Ammon's horn (tissue), 1 donor: ENCODE measurements at regions not wholly inside any gene's neighbourhood (a gene's known extent, or its start where the extent isn't known, plus 50 kb on each side); places are given as distances from the start of the nearest gene placed in this dataset.
"Not testable (repeated sequence)": the region's sequence is repeated elsewhere in the genome, so short reads cannot be mapped to it uniquely, and the experiment has no call there.

Experiments used
- DNase-seq: peaks from one replicate; pipeline ENCODE4 v3.0.0-alpha.2; 2016; ENCODE audit warnings: low spot score

DNA sequence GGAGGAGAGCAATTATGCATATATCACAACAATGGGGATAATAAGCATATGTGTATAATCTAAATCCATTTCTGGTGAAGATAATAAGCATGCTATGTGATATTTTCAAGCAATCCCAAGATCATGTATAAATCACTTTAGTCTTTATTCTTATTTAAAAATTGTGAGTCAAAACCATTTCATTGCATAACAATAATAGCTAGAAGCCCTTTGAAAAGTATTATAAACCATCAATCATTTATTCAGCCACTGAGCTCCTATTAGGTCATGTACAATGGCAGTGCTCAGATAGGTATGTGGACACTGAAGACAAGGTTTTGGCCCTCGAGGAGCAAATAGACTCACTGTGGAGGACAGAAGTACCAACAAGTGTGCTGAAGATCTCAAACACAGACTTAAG, 113.1 kb downstream of the CDCA7 start:
- DNase-seq, result no peak

- no peak for DNase-seq
Measured at GRCh38 chr2:173468266-173468793, 113.7 kb downstream of the CDCA7 start.

DNA sequence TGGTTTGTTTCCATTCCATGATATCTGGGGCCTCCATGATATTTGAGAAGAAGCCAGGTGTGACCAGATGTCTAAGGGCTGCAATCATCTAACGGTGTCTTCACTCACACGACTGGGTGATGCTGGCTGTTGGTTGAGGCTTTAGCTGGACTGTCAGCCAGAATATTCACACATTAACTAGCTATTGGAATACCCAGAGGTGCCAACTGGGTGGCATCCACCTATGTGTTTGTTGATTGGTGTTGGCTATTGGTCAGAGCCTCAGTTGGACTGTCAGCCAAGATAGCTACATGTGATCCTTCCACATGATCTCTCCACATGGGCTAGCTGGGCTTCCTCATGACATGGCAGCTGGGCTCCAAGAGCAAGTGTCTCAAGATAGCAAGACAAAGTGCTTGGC, 117.4 kb downstream of the CDCA7 start:
- DNase-seq, result no peak

DNA sequence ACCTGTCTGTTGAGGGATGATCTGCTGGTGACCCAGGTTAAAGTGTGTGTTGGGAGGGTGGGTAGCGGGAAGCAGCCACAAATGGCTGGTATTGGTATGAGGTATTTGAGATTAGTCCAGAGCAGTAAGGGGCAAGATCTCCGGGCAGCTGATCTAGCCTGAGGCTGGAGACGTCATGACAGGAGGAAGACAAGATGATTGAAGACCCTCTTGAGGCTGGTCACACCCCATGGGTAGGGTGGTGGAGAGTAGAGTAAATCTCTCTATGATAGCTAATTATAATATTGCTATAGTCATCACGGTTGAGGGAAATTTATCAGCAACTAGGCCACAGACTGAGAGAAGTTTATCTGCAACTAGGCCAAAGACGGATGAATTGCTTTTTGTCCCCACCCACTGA, 128.5 kb downstream of the CDCA7 start:
- no peak for DNase-seq

DNA sequence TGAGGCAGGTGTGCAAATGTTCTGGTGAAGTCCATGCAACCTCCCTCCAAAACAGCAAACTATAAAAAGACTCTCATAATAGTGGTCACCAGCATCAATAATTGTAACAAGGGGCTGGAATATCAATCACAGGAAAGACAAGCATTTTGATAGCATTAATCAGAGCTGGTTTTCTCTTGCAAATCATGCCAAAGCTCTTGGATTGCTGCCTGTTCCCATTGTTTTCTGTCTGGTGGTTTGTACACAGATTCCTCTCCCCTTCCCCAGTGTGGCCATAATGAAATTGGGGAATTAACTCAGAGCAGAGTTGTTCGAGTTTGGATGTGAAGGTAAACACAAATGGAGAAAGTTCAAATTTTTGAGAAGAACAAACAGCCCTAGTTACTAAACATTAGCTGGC, 134.2 kb downstream of the CDCA7 start:
- DNase-seq, result no peak

DNA sequence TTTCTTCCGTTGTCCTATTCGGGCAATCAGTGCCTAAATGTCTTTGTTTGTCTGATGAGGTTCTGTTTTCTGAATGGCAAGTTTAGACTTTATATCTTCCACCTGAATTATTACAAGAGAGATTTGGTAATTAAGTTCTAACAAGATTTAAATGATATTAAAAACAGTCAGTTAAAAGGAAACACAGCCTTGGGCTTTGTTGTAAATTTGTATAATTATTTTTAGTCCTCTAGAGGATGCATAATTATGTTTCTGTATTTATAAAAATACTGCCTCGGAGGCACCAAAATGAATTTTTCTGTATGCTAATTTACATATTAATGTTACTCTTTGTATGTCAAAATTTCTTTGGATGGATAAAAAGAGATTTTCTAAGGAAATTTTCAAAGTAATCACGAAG, 136.7 kb downstream of the CDCA7 start:
- no peak for DNase-seq

DNA sequence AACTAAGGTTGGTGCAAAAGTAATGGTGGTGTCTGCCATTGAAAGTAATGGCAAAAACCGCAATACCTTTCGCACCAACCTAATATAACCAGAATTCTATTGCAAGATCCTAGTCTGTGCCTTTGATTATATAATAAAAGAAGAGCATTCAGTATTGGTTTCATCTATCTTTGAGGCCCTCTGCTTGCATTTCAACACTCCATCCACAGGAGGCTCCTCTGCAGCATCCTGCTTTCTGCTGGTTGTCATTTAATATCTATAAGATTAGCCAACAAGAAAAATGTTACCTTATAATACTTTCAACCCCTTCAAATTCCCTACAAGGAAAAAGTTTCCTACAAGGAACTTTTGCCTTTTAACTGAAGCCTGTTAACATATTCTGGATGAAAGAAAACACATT, 139.2 kb downstream of the CDCA7 start:
- DNase-seq, result no peak

- DNase-seq, result no peak
Measured at GRCh38 chr2:173496746-173497145, 142.1 kb downstream of the CDCA7 start.

DNA sequence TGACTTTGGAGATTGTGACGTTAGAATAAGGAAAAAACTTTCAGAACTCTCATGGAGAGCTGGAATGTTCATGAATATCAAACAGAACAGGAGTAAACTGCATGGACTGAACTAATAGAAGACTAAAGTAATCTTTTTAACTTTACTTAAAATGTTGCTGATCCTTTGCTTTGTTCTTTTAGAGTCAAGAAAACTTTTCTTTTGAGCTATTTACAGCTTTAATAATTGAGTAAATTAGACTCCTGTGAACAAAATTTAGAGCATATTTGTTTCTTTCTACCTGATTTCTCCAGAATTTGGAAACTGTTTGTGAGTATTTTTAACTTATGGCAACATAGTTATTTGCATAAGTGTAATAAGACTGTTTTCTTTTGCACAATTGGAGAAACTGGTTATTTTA, 146.3 kb downstream of the CDCA7 start:
- no peak for DNase-seq

DNA sequence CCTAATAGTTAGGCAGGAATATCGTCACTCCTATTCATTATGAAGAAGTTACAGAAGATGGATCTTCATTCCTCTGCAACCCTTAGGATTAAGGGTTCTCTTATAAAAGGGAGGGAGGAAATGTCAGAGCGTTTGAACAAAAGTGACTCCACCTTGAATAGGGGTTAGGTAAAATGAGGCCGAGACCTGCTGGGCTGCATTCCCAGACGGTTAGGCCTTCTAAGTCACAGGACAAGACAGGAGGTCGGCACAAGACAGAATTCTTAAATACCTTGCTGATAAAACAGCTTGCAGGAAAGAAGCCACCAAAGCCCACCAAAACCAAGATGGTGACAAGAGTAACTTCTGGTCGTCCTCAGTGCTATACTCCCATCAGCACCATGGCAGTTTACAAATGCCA, 147.6 kb downstream of the CDCA7 start:
- DNase-seq, result no peak

GRCh38 chr2:173511357-173511756, 156.7 kb downstream of the CDCA7 start:
- DNase-seq, result no peak

DNA sequence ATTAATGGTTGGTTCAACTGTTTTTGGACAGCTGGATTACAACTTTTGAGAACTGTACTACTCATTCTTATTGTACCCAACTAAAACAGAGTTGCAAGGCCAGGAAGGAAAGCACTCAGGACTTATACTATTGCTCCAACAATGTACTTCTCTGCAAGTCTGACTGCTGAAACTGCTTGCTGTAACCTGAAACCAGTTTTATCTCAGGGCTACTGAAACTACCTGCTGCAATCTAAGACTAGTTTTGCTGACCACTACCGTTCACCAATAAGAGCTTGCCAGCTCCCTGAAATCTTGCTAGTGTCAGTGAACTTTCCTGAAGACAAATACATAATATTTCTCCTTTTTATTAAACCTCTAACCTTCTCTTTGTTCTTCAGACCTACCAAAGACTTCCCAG, 157.3 kb downstream of the CDCA7 start:
- DNase-seq, result no peak

- DNase-seq, result no peak
Measured at GRCh38 chr2:173513107-173513727, 158.5 kb downstream of the CDCA7 start.

DNA sequence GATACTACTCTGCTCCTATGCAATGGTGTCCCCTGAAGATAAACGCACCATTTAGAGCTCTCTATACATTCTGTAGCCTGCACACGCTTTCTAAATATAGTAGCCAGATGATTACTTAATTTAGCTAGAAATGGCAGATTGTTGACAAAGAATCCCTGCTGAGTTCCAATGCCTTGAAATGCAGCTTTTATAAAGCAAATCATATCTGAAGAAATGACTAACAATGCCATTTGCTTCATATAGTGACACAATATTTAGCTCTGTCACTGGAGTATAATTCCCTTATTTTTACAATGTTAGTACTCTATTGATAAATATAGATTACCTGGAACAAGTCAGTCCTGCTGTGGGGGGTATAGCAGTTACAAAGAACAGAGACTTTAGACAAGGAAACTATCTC, 166.2 kb downstream of the CDCA7 start:
- DNase-seq, result no peak

DNA sequence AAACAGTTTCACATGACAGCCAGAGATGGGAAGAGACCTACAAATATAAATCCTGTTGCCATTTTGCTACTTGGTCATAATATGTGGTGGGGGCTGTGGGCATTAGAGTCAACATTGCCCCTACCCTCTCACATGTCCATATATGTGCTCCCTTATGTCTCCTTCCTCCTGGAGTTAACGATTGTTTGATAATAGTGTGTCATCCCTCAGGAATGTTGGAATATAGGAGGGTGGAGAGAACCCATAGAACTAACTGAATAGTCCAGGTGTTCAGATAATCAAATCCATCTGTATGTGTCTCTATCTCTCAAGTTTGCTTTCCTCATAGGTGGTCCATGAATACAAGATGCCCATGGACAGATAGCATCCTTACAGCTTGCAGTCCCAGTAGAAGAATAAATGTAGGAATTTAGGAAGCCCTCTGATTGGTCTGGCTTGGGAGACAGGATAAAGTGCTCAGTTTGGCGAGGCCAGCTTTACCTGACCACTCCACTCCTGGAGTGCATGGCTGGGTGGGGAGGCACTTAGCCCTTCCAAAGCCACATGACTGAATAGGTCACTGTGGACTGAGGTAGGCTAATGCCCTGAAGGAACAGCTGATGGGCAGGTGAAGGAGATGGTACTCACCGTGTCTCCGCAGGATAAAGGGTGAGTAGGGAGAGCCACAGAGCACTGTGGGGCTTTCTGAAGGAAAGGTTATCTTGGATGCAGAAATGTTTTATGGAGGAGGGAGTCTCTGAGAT, 166.9 kb downstream of the CDCA7 start:
- DNase-seq, result no peak

GRCh38 chr2:173523497-173523896, 168.8 kb downstream of the CDCA7 start:
- DNase-seq, result no peak

- DNase-seq, result no peak
Measured at GRCh38 chr2:173524256-173524955, 169.7 kb downstream of the CDCA7 start.

DNA sequence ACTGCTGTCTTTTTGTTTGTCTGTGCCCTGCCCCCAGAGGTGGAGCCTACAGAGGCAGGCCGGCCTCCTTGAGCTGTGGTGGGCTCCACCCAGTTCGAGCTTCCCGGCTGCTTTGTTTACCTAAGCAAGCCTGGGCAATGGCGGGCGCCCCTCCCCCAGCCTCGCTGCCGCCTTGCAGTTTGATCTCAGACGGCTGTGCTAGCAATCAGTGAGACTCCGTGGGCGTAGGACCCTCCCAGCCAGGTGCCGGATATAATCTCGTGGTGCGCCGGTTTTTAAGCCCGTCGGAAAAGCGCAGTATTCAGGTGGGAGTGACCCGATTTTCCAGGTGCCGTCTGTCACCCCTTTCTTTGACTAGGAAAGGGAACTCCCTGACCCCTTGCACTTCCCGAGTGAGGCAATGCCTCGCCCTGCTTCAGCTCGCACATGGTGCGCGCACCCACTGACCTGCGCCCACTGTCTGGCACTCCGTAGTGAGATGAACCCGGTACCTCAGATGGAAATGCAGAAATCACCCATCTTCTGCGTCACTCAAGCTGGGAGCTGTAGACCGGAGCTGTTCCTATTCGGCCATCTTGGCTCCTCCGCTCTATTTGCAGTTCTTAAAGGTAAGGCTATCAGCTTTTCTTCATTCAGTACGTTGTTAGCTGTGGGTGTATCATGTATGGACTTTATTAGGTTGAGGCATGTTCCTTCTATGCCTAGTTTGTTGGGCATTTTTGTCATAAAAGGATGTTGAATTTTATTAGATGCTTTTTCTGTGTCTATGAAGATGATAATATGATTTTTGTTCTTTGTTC, 178.3 kb downstream of the CDCA7 start:
- DNase-seq, result not testable (repeated sequence)

GRCh38 chr2:173537694-173538093, 183.0 kb downstream of the CDCA7 start:
- DNase-seq, result no peak

- no peak for DNase-seq
Measured at GRCh38 chr2:173539615-173540014, 184.9 kb downstream of the CDCA7 start.

GRCh38 chr2:173544641-173545363, 190.1 kb downstream of the CDCA7 start:
- no peak for DNase-seq

DNA sequence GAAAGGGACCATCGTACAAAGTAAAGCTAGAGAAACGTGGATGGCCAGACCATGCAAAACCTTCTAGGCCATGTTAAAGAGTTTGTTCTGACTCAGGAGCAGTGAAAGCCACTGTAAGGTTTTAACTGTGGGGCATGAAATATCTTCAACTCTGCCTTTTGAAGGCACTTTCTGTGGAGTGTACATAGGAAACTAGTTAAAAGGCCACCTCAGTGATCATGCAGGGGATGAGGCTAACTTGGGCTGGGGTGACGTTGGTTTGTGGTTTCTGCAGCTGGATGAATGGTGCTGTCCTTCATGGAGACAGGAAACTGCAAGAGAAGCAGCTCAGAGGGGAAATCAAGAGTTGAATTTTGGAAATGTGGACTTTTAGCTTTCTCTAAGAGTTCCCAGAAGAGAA, 190.7 kb downstream of the CDCA7 start:
- no peak for DNase-seq
